ENCODE measurements at regions not wholly inside any gene's neighbourhood (a gene's known extent, or its start where the extent isn't known, plus 50 kb on each side); places are given as distances from the start of the nearest gene placed in this dataset.

DNA sequence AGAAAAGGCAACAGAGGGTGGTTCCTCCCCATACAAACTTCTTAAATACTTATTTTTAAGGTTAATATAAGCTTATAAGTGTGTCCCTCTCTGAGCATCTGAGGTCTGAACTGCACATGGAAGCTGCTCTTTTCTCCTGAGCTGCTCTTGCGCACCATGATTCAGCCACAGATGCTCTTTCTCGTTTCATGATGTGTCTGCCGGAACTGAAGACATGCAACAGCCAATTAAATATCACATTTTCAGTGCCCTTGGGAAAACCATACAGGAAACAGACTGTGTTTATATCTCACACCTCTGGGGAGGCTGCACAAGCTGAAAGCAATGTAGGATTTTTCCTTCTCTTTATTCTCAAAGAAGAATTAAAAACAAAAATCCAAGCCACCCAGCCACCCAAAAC is 96.8 kb upstream of the NREP start:
- TF ChIP-seq CTCF (conservative IDR thresholded peaks at IDR 0.05; ENCODE audit: low read depth in 2 of 2) (no peak), CREB1 (CRISPR knock-in tag; IDR thresholded peaks at IDR 0.05; ENCODE audit: low read depth) (no peak)
- TF ChIP-seq, protein P1, sequence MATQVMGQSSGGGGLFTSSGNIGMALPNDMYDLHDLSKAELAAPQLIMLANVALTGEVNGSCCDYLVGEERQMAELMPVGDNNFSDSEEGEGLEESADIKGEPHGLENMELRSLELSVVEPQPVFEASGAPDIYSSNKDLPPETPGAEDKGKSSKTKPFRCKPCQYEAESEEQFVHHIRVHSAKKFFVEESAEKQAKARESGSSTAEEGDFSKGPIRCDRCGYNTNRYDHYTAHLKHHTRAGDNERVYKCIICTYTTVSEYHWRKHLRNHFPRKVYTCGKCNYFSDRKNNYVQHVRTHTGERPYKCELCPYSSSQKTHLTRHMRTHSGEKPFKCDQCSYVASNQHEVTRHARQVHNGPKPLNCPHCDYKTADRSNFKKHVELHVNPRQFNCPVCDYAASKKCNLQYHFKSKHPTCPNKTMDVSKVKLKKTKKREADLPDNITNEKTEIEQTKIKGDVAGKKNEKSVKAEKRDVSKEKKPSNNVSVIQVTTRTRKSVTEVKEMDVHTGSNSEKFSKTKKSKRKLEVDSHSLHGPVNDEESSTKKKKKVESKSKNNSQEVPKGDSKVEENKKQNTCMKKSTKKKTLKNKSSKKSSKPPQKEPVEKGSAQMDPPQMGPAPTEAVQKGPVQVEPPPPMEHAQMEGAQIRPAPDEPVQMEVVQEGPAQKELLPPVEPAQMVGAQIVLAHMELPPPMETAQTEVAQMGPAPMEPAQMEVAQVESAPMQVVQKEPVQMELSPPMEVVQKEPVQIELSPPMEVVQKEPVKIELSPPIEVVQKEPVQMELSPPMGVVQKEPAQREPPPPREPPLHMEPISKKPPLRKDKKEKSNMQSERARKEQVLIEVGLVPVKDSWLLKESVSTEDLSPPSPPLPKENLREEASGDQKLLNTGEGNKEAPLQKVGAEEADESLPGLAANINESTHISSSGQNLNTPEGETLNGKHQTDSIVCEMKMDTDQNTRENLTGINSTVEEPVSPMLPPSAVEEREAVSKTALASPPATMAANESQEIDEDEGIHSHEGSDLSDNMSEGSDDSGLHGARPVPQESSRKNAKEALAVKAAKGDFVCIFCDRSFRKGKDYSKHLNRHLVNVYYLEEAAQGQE (IDR thresholded peaks at IDR 0.05; ENCODE audit: unreplicated experiment) = no peak

Data from GM23338 (cell line).